OCI-LY3 (cell line): ENCODE measurements at regions not wholly inside any gene's neighbourhood (a gene's known extent, or its start where the extent isn't known, plus 50 kb on each side); places are given as distances from the start of the nearest gene placed in this dataset.

Experiments
- H2AFZ ChIP-seq: fragments of 200-600, 300-600 bp; shearing (Covaris generic); 2 replicates; pipeline ENCODE4 v1.6.0; 2014; ENCODE audit warnings: antibody characterized with exemption, low read depth, low read length
- H3K27ac ChIP-seq: fragments of 200-600, 300-600 bp; sonication (generic); 2 replicates; pipeline ENCODE4 v1.5.1; 2014; ENCODE audit warnings: mild to moderate bottlenecking, low read length, moderate library complexity, mixed read lengths
- H3K27me3 ChIP-seq: fragments of 200-600, 300-600 bp; sonication (generic); 2 replicates; pipeline ENCODE4 v1.6.1; 2014; ENCODE audit warnings: low read depth, low read length, mixed read lengths
- H3K36me3 ChIP-seq: fragments of 200-600, 300-600 bp; sonication (generic); replicated peaks from 2 replicates; pipeline ENCODE3; 2014; ENCODE audit warnings: low read depth, low read length, mixed read lengths
- H3K4me1 ChIP-seq: fragments of 300-600, 200-600 bp; sonication (generic); 2 replicates; pipeline ENCODE4 v1.6.1; 2014; ENCODE audit warnings: low read length, mixed read lengths
- H3K4me2 ChIP-seq: fragments of 200-600, 300-600 bp; sonication (generic); 2 replicates; pipeline ENCODE4 v1.6.1; 2014; ENCODE audit warnings: low read length, mixed read lengths
- H3K4me3 ChIP-seq: fragments of 300-600, 200-600 bp; sonication (generic); 2 replicates; pipeline ENCODE4 v1.5.1; 2014; ENCODE audit warnings: antibody characterized with exemption, mild to moderate bottlenecking, low read length, moderate library complexity
- H3K79me2 ChIP-seq: fragments of 300-600, 200-600 bp; shearing (Covaris generic); 2 replicates; pipeline ENCODE4 v1.6.1; 2014; ENCODE audit warnings: mild to moderate bottlenecking, low read length, mixed read lengths
- H3K9ac ChIP-seq: fragments of 300-600, 200-600 bp; shearing (Covaris generic); 2 replicates; pipeline ENCODE4 v1.6.0; 2014; ENCODE audit warnings: mild to moderate bottlenecking, low read length, moderate library complexity
- H3K9me3 ChIP-seq: fragments of 200-600, 300-600 bp; shearing (Covaris generic); 2 replicates; pipeline ENCODE4 v1.6.1; 2014; ENCODE audit warnings: low read length, mixed read lengths; ENCODE audit not compliant: insufficient read depth
- H4K20me1 ChIP-seq: fragments of 200-600, 300-600 bp; sonication (generic); 2 replicates; pipeline ENCODE4 v1.6.1; 2016; ENCODE audit warnings: low read length, mixed read lengths; ENCODE audit not compliant: insufficient read depth
- CTCF ChIP-seq: fragments of 200-600, 300-600 bp; sonication (generic); IDR thresholded peaks from 2 replicates; pipeline ENCODE4 v1.5.1; 2014; ENCODE audit warnings: antibody characterized with exemption, low read length, low read depth
- EZH2phosphoT487 ChIP-seq: fragments of 200-600 bp; shearing (Covaris generic); IDR thresholded peaks from 2 replicates; pipeline ENCODE4 v1.6.1; 2018; ENCODE audit warnings: antibody characterized with exemption, mixed run types, low read depth

- Histone ChIP-seq H3K4me1 (peaks cover 14% of the 10 kb centered on the region), H3K27ac (no peak overlapping the region), H3K4me3 (no peak overlapping the region), H3K4me2 (no peak overlapping the region), H2AFZ (no peak overlapping the region), H3K27me3 (peaks cover 7% of the 10 kb centered on the region; the same call in 1 of the 2 replicates), H3K9me3 (no peaks in the 10 kb centered on the region), H3K9ac (no peak overlapping the region), H3K79me2 (no peaks in the 10 kb centered on the region), H3K36me3 (no peaks in the 10 kb centered on the region), H4K20me1 (no peaks in the 10 kb centered on the region)
- no peak for TF ChIP-seq CTCF
- TF ChIP-seq EZH2phosphoT487, result no peak
Observed at GRCh38 chr9:21685502-21685901, 116.9 kb upstream of the MTAP start.

- Histone ChIP-seq H3K36me3 (no peaks in the 10 kb centered on the region), H2AFZ (no peak overlapping the region), H3K4me3 (no peak overlapping the region), H3K9ac (no peak overlapping the region), H3K79me2 (no peaks in the 10 kb centered on the region), H4K20me1 (no peaks in the 10 kb centered on the region), H3K4me2 (no peak overlapping the region), H3K27ac (no peak overlapping the region), H3K4me1 (peaks cover 14% of the 10 kb centered on the region), H3K27me3 (peaks cover 18% of the 10 kb centered on the region), H3K9me3 (no peaks in the 10 kb centered on the region)
- no peak for TF ChIP-seq CTCF
- no peak for TF ChIP-seq EZH2phosphoT487
Observed at GRCh38 chr9:21686738-21687137, 115.7 kb upstream of the MTAP start.

- Histone ChIP-seq H3K4me2 (no peak overlapping the region), H3K9me3 (no peaks in the 10 kb centered on the region), H4K20me1 (no peaks in the 10 kb centered on the region), H3K27me3 (peaks cover 25% of the 10 kb centered on the region), H3K79me2 (no peaks in the 10 kb centered on the region), H3K9ac (no peak overlapping the region), H3K36me3 (no peaks in the 10 kb centered on the region), H3K27ac (no peak overlapping the region), H3K4me3 (no peak overlapping the region), H3K4me1 (peaks cover 14% of the 10 kb centered on the region), H2AFZ (no peak overlapping the region)
- TF ChIP-seq EZH2phosphoT487, result no peak
- no peak for TF ChIP-seq CTCF
Observed at GRCh38 chr9:21687351-21687750, 115.1 kb upstream of the MTAP start.

- no peaks in the 10 kb centered on the region for H4K20me1 ChIP-seq
- H3K4me3 ChIP-seq, result no peak overlapping the region
- H2AFZ ChIP-seq, result no peak overlapping the region
- no peak overlapping the region for H3K4me2 ChIP-seq
- H3K27me3 ChIP-seq, result peaks cover 32% of the 10 kb centered on the region
- H3K27ac ChIP-seq, result no peak overlapping the region
- H3K79me2 ChIP-seq, result no peaks in the 10 kb centered on the region
- TF ChIP-seq CTCF (no peak), EZH2phosphoT487 (no peak)
- peaks cover 14% of the 10 kb centered on the region for H3K4me1 ChIP-seq
- no peak overlapping the region for H3K9ac ChIP-seq
- no peaks in the 10 kb centered on the region for H3K9me3 ChIP-seq
- no peaks in the 10 kb centered on the region for H3K36me3 ChIP-seq
Observed at GRCh38 chr9:21688108-21689102, 114.0 kb upstream of the MTAP start.
